ENCODE measurements at regions not wholly inside any gene's neighbourhood (a gene's known extent, or its start where the extent isn't known, plus 50 kb on each side); places are given as distances from the start of the nearest gene placed in this dataset.

- no peak for DNase-seq
Observed at GRCh38 chr4:30945586-30945985, 225.4 kb downstream of the PCDH7 start.

- no peak for DNase-seq
Observed at GRCh38 chr4:30946288-30946687, 226.1 kb downstream of the PCDH7 start.

DNA sequence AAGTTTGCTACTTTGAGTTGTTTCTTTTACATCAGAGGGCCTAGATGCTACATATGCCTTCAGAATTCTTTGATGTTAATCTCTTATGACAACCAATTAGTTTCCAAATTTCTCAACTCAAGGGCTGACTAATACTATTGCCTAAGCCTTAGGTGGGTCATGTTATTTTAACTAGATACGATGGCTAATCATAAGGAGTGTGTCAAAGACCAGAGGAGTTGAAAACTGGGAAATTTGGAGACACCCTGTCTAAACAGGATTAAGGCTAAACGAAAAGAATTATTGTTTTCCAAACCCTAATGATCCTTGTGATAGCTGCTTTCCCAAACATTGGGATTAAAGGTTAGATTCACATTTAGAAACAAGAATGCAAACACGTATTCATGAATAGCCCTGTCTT, 228.5 kb downstream of the PCDH7 start:
- no peak for DNase-seq

DNA sequence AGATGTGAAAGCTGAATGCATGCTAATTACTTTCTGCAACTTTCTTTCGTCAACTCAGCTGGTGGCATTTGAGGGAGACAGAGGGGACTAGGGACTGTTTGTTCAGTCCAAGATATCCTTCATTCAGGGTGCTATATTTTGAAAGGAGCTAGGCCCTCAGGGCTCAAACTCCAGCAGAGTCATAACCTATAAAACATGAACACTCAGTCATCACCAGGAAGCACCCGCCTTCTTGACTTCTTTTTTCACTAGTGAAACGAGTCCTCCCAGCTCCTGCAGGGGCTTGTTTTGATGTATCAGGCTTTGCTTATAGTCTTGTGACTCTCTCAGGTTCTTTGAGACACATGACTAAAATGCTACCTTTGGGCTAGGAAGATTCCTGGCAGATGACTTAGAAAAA, 230.6 kb downstream of the PCDH7 start:
- no peak for DNase-seq

- no peak for DNase-seq
Observed at GRCh38 chr4:30952526-30953219, 232.5 kb downstream of the PCDH7 start.

DNA sequence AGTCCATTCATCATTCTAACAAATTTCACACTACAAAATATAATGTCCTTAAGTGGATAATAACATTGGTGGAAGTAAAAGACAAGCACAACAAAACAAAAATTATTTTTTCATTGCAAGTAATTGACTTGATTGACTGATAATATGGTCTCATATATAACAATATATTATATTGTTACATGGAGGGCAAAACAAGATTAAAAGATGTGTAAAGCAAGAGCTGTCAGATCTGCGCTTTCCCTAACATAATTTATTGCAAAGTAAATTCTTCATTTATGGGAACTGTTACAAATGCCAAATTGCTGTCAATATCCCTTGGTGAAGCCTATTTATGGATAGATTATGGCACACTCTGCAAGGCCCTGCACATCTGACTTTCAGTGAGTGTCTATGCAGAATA, 233.6 kb downstream of the PCDH7 start:
- peak; percentile 73 for DNase-seq

GRCh38 chr4:30956916-30957315, 236.7 kb downstream of the PCDH7 start:
- no peak for DNase-seq

- DNase-seq = no peak
Observed at GRCh38 chr4:30957706-30958105, 237.5 kb downstream of the PCDH7 start.

DNA sequence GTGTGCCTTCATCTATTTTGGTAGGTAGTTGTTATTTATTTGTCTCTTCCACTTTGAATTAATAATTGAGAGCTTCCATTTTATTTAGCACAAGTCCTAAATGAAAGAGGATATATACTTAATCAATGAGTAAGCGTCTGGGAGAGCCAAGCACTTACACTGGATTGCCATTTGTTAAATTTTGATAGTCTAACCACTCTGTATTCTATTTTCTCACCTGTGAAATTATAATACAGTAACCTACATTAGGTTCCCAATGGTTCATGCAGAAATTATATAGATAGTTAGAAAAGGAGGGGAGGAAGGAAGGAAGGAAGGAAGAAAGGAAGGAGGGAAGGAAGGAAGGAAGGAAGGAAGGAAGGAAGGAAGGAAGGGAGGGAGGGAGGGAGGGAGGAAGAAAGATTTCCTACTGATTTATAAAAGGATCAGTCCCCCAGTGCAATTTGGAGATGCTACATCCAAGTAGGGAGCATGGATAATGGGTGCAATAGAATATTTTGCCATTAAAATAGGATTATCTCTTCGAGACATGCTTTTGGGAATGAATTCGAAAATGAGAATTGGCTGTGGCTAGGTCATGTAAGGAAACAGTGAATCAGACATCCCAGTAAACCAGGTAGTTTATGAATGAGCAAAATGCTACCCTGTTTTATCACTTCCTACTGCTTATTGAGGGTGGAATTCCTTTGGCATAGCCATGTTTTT, 239.8 kb downstream of the PCDH7 start:
- DNase-seq = no peak

DNA sequence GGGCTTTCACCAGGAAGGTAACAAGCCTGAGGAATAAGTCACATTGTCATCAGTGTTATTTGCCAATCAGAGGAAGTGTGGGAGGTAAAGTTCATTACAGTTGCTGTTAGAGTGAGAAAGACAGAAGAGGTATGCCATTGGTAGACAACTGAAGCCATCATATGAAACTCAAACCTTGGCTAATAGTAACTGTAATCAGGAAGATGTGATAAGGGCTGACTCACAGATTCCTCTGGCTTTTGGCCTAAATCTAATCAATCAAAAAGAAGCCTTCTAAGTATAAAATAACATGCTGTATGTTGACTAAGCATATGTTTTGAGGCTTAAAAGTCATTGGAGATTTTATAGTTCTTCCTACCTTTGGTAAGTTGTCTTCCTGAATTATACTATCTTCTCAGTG, 242.8 kb downstream of the PCDH7 start:
- DNase-seq = no peak

- no peak for DNase-seq
Observed at GRCh38 chr4:30968926-30969325, 248.8 kb downstream of the PCDH7 start.

GRCh38 chr4:30972542-30972941, 252.4 kb downstream of the PCDH7 start:
- DNase-seq = no peak

DNA sequence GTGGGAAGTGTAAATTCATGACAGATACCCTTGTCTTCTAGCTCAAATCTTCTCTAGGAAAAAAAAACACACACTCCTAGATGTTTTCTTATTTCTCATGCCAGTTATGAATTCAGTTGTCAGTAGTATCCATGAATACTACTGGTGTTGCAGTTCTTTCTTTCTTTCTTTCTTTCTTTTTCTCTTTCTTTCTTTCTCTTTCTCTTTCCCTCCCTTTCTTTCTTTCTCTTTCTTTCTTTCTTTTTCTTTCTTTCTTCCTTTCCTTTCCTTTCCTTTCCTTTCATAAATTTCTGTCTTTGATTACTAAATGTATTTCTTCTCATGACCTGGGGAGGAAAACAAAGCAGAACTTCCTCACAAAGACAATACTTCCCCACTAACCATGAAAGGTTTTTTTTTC, 253.8 kb downstream of the PCDH7 start:
- no peak for DNase-seq

GRCh38 chr4:30979402-30979801, 259.2 kb downstream of the PCDH7 start:
- DNase-seq = no peak

DNA sequence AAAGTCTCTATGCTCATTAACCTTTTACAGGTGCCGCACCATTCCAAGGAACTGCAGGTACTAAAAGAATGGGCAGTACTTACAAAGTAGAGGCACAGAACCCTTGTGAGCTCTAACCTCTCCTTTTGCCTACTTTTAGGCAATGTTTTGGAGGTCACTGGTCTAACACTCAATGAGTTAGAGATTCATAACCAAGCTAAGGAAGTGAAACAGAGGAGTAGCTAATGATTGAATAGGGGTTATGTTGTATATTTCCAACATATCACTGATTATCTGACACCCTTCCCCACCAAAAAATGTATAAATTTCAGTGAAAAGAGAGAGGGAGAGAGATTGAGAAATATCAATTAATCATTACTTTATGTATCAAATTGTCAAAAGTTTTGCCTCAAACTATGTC, 269.3 kb downstream of the PCDH7 start:
- DNase-seq = no peak

- no peak for DNase-seq
Observed at GRCh38 chr4:30996841-30997240, 276.7 kb downstream of the PCDH7 start.

DNA sequence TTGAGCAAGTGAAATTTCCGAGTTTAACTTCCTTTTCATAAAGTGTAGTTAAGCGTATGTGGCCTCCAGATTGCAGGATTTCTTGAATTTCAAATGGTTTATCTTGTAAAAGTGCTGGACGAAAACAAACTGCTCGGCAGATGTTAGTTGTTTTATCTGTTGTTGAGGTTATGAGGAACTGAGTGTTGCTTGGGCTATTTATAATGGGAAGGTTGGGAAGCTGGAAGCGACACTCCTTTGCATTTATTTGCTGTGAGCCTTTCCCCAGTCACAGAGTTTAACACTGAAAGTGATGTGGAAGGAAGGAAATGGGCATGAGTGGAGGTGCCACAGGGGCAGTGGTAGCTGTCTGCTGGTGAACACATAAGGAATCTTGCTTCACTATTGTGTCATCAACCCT, 284.9 kb downstream of the PCDH7 start:
- DNase-seq = no peak

DNA sequence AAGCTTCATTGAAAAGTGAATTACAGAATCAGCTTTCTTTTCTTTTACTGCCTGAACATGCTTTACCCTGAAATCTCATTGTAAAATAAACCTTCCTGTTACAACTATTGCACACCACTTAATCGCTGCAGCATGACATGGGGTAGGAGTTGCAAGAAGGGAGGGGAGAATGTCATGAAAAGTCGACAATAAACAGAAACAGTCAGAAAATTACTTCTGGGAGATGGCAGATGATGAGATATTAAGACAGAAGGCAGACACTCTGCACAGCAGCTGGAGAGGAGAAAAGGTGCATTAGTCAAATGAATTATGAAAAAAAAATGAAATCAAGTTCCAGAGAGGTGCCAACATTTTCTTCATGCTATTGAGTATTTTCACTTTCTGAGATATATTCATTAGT, 287.7 kb downstream of the PCDH7 start:
- no peak for DNase-seq

GRCh38 chr4:31009926-31010325, 289.8 kb downstream of the PCDH7 start:
- no peak for DNase-seq

- no peak for DNase-seq
Observed at GRCh38 chr4:31015123-31015522, 295.0 kb downstream of the PCDH7 start.

- no peak for DNase-seq
Observed at GRCh38 chr4:31016322-31017061, 296.3 kb downstream of the PCDH7 start.

- DNase-seq = no peak
Observed at GRCh38 chr4:31020363-31020762, 300.2 kb downstream of the PCDH7 start.

- DNase-seq = no peak
Observed at GRCh38 chr4:31021008-31021407, 300.8 kb downstream of the PCDH7 start.

DNA sequence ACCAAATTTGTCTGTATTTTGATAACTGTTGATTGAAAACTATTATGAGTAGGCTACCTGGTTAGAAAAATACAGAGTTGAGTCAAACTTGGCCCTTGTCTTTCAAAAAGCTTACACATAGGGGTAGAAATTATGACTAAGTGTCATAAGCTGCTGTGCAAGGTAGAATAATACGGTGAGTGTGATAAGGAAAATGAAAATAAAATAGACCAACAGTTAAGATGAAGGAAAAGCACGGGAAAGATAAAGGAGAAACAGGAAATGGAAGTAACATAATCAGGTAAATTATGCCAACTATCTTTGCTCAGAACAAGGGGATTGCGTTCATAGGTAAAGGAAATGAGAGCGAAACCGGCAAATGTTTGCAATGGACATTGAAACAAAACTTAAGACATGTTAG, 302.5 kb downstream of the PCDH7 start:
- no peak for DNase-seq
